Nephron (organoid): ENCODE measurements at regions not wholly inside any gene's neighbourhood (a gene's known extent, or its start where the extent isn't known, plus 50 kb on each side); places are given as distances from the start of the nearest gene placed in this dataset.

Experiments used
- H3K27ac Mint-ChIP-seq, 3 experiments: 2 replicates each; pipeline ENCODE4 v1.8.0; 2020; ENCODE audit warnings: mixed read lengths in 3 of 3, mild to moderate bottlenecking in 2 of 3, moderate library complexity in 1 of 3
- H3K27me3 Mint-ChIP-seq: 2 replicates; pipeline ENCODE4 v1.8.0; 2021; ENCODE audit warnings: low read depth, mild to moderate bottlenecking, moderate library complexity, mixed read lengths
- H3K36me3 Mint-ChIP-seq: 2 replicates; pipeline ENCODE4 v1.8.0; 2020; ENCODE audit warnings: low read depth, mixed read lengths
- H3K4me1 Mint-ChIP-seq: 2 replicates; pipeline ENCODE4 v1.8.0; 2020; ENCODE audit warnings: mixed read lengths
- H3K4me3 Mint-ChIP-seq, 3 experiments: 2 replicates each; pipeline ENCODE4 v1.8.0; 2020; ENCODE audit warnings: mild to moderate bottlenecking in 3 of 3, mixed read lengths in 3 of 3, moderate library complexity in 2 of 3
- H3K9me3 Mint-ChIP-seq: 2 replicates; pipeline ENCODE4 v1.8.0; 2020; ENCODE audit warnings: mixed read lengths
- TF ChIP-seq, protein P1 (sequence below), 3 experiments: fragments of 200-600 bp; sonication (generic); IDR thresholded peaks; one replicate each; pipeline ENCODE4 v1.5.0; 2021; ENCODE audit warnings: antibody characterized with exemption in 3 of 3; ENCODE audit not compliant: unreplicated experiment in 3 of 3

DNA sequence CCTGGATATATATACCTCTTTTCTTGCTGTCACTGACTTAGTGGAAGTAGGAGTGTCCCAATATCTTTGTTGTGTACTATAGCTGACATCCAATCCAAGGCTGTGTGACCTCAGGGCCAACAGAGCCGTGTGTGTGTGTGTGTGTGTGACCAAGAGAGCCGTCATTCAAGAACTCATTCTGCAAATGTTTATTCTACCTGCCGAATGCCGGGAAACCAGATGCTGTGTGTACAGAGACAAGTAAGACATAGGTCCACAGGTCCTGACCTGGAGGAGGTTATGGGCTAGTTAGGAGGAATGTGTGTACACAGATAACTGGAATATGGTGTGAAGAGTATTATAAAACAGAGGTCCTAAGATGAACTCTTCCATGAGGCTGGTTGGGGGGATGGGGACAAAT, 190.0 kb downstream of the DHX35 start:
- peaks cover 12% of the 10 kb centered on the region for H3K27me3 Mint-ChIP-seq
- TF ChIP-seq, protein P1, sequence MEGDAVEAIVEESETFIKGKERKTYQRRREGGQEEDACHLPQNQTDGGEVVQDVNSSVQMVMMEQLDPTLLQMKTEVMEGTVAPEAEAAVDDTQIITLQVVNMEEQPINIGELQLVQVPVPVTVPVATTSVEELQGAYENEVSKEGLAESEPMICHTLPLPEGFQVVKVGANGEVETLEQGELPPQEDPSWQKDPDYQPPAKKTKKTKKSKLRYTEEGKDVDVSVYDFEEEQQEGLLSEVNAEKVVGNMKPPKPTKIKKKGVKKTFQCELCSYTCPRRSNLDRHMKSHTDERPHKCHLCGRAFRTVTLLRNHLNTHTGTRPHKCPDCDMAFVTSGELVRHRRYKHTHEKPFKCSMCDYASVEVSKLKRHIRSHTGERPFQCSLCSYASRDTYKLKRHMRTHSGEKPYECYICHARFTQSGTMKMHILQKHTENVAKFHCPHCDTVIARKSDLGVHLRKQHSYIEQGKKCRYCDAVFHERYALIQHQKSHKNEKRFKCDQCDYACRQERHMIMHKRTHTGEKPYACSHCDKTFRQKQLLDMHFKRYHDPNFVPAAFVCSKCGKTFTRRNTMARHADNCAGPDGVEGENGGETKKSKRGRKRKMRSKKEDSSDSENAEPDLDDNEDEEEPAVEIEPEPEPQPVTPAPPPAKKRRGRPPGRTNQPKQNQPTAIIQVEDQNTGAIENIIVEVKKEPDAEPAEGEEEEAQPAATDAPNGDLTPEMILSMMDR (IDR thresholded peaks at IDR 0.05; ENCODE audit: unreplicated experiment in 3 of 3) = no peak
- no peaks in the 10 kb centered on the region for H3K9me3 Mint-ChIP-seq

DNA sequence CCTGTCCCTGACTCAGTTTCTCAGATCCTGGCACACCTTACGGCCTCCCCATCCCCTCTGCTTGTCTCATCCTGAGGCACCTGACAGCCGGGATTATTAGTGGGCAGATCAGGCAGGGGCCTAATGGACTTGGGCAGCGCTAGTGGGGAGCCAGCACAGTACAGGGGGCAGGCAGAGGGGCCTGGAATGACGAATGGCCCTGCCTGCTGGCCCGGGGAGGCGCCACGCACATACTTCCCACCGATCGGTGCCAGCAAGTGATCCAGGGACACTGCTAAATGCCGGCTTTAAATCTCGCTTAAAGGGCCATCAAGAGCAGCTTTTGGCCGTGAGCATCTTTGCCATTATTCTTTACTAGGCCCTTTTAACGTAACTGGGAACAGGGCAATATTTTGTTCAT, 188.4 kb downstream of the DHX35 start:
- TF ChIP-seq, protein P1 (IDR thresholded peaks at IDR 0.05; ENCODE audit: unreplicated experiment in 3 of 3) = no peak
- H3K4me1 Mint-ChIP-seq = no peaks in the 10 kb centered on the region
- H3K27me3 Mint-ChIP-seq = peaks cover 16% of the 10 kb centered on the region
- no peak overlapping the region for H3K27ac Mint-ChIP-seq
- H3K9me3 Mint-ChIP-seq = no peaks in the 10 kb centered on the region
- H3K36me3 Mint-ChIP-seq = no peaks in the 10 kb centered on the region
- no peak overlapping the region for H3K4me3 Mint-ChIP-seq

More for the DNA sequence above, 190.0 kb downstream of the DHX35 start:
- Mint-ChIP-seq H3K36me3 (no peaks in the 10 kb centered on the region), H3K27ac (no peak overlapping the region), H3K4me3 (no peak overlapping the region), H3K4me1 (no peaks in the 10 kb centered on the region)

DNA sequence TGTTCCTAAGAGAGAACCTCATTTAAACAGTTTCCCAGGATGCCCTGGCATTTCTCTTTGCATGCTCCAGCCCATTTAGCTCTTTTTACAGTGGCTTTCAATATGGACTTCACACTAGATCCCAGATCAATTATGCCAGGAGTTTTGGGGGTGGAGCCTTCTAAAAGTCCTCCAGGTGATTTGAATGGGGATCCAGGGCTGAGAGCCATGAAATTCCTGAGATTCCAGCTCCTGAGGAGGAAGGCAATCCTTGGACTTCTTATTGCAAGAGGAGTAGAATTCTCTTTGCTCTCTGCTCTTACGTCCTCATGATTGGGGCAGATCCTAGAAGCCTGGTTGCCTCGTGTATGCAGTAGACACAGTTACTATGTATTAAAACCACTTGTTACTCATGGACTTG, 184.2 kb downstream of the DHX35 start:
- H3K9me3 Mint-ChIP-seq = peaks cover 5% of the 10 kb centered on the region
- TF ChIP-seq, protein P1 (IDR thresholded peaks at IDR 0.05; ENCODE audit: unreplicated experiment in 3 of 3) = no peak
- H3K4me3 Mint-ChIP-seq = no peak overlapping the region
- no peak overlapping the region for H3K27ac Mint-ChIP-seq
- no peaks in the 10 kb centered on the region for H3K36me3 Mint-ChIP-seq
- H3K27me3 Mint-ChIP-seq = peaks cover 19% of the 10 kb centered on the region
- no peaks in the 10 kb centered on the region for H3K4me1 Mint-ChIP-seq

DNA sequence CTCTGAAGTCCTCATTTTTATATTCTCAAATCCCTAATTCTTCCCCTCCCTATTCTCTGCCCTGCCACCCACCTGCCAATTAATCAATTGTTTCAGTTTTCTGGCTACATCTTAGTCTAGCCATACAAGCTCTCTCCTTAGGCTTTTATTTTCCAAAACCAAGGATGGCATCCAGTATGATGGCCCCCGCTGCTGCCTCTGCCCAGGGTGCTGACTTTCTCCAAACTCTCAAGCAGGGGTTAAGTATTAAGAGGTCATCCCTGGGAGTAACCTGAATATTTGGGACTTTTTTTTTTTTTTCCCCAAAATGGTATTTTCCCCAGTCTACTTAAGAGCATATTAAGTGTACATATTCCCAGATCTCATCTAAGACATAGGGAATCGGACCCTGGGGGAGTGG, 183.8 kb downstream of the DHX35 start:
- Mint-ChIP-seq H3K4me3 (no peak overlapping the region), H3K36me3 (no peaks in the 10 kb centered on the region), H3K27me3 (peaks cover 23% of the 10 kb centered on the region), H3K9me3 (peaks cover 5% of the 10 kb centered on the region), H3K27ac (no peak overlapping the region), H3K4me1 (no peaks in the 10 kb centered on the region)
- TF ChIP-seq, protein P1 (IDR thresholded peaks at IDR 0.05; ENCODE audit: unreplicated experiment in 3 of 3) = no peak

DNA sequence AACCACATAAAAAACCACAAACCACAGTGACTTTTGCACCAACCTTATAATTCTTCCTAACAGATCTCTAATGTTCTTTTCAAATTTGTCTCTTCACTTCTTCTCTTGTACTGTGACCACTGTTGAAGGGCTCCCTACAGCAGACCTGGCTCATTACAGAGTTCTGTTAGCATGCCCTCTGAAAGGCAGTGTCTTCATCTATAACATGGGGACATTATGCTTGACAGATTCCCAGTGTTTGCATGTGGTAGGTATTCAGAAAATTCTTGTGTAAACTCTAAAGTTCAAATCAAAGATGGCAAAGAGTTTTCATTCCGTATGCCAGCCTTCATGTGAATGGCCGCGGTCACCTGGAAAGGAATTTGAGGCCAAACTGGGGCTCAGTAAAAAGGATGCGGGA, 182.6 kb downstream of the DHX35 start:
- TF ChIP-seq, protein P1 (IDR thresholded peaks at IDR 0.05; ENCODE audit: unreplicated experiment in 3 of 3) = no peak
- peaks cover 30% of the 10 kb centered on the region for H3K27me3 Mint-ChIP-seq
- no peak overlapping the region for H3K4me3 Mint-ChIP-seq
- no peaks in the 10 kb centered on the region for H3K4me1 Mint-ChIP-seq
- H3K36me3 Mint-ChIP-seq = no peaks in the 10 kb centered on the region
- H3K9me3 Mint-ChIP-seq = peaks cover 5% of the 10 kb centered on the region
- no peak overlapping the region for H3K27ac Mint-ChIP-seq

DNA sequence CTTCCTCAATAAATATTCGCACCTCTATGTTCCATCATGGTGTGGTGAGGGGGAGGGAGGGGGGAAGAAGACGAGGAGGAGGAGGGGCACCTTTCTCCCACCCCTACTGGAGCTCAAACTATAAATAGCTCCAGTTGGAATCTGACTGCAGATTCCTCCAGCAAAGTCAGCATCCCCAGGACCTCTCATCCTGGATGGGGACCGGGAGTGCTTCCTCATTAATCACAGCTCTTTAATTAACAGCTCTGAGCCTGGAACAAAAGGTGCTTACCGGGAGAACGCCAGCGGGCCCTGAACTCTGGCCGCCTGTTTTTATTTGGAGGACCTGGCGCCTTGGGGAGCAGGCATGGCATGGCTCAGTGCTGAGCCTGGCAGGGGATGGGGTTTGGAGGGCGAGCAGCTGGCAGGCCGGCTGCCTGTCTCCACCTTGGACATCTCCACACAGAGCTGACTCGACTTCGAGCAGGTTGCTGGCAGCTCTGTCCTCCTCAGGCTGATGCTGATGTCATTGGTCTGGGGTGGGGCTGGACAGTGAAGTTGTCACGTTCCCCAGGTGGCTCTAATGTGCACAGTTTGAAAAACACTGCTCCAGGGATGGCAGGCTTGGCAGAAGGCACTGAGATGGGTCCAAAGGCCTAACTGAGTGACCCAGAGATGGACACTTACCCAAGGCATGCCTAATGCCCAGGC, 180.4 kb downstream of the DHX35 start:
- no peak overlapping the region for H3K4me3 Mint-ChIP-seq

More for the DNA sequence above, 180.4 kb downstream of the DHX35 start:
- peaks cover 36% of the 10 kb centered on the region for H3K27me3 Mint-ChIP-seq
- peaks cover 5% of the 10 kb centered on the region for H3K9me3 Mint-ChIP-seq
- H3K4me1 Mint-ChIP-seq = no peaks in the 10 kb centered on the region
- TF ChIP-seq, protein P1 (IDR thresholded peaks at IDR 0.05; ENCODE audit: unreplicated experiment in 3 of 3) = no peak
- no peak overlapping the region for H3K27ac Mint-ChIP-seq
- H3K36me3 Mint-ChIP-seq = no peaks in the 10 kb centered on the region
